ENCODE measurements at regions not wholly inside any gene's neighbourhood (a gene's known extent, or its start where the extent isn't known, plus 50 kb on each side); places are given as distances from the start of the nearest gene placed in this dataset.
A peak's percentile ranks its signal among the peaks of the same experiment; 100 is the strongest.

- no peaks in the 10 kb centered on the region for H3K9me3 ChIP-seq (ENCODE audit: control insufficient read depth in 3 of 3, low read length in 3 of 3)
- H3K4me3 ChIP-seq (ENCODE audit: low read length in 3 of 3): no peak overlapping the region
- peaks cover 0 to 5% (median 0%) of the 10 kb centered on the region in 3 donors for H3K4me1 ChIP-seq (ENCODE audit: control insufficient read depth in 3 of 3, insufficient read depth in 3 of 3, low read length in 3 of 3)
- no peaks in the 10 kb centered on the region for H3K27me3 ChIP-seq (ENCODE audit: control insufficient read depth in 3 of 3, insufficient read depth in 3 of 3, low read length in 3 of 3)
- H3K9ac ChIP-seq (ENCODE audit: low read depth in 1 of 3, low read length in 3 of 3): no peak overlapping the region
- no peak overlapping the region for H3K27ac ChIP-seq (ENCODE audit: low read depth, low read length)
- no peaks in the 10 kb centered on the region for H3K36me3 ChIP-seq (ENCODE audit: control insufficient read depth in 3 of 3, insufficient read depth in 3 of 3, low read length in 3 of 3)
Measured at GRCh38 chr4:127210893-127211649, 421.7 kb upstream of the INTU start.

GRCh38 chr4:127211650-127212560 lies 420.9 kb upstream of the INTU start:
- Histone ChIP-seq H3K27ac (ENCODE audit: low read depth, low read length) (peak overlapping the region; percentile 51), H3K9me3 (ENCODE audit: control insufficient read depth in 3 of 3, low read length in 3 of 3) (no peaks in the 10 kb centered on the region), H3K4me1 (ENCODE audit: control insufficient read depth in 3 of 3, insufficient read depth in 3 of 3, low read length in 3 of 3) (peaks cover 0 to 5% (median 0%) of the 10 kb centered on the region in 3 donors), H3K36me3 (ENCODE audit: control insufficient read depth in 3 of 3, insufficient read depth in 3 of 3, low read length in 3 of 3) (no peaks in the 10 kb centered on the region), H3K4me3 (ENCODE audit: low read length in 3 of 3) (no peak overlapping the region), H3K27me3 (ENCODE audit: control insufficient read depth in 3 of 3, insufficient read depth in 3 of 3, low read length in 3 of 3) (no peaks in the 10 kb centered on the region), H3K9ac (ENCODE audit: low read depth in 1 of 3, low read length in 3 of 3) (no peak overlapping the region)

DNA sequence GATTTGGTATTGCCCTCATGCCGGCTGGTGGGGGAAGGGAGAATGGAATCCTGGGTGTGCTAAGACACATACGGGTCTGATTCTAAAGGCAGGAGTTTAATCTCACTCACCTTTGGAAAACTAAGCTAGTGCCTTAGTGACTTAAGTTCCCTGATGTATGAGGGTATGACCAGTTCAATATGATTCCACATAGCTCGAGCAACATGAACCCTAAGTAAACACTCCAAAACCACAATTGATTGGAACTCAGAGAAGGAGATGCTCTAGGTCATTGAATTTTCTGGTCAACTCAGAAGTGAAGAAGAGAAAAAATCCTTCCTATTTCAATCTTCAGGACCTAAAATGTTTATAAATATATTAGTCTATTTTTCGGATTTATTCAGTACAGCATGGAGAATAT lies 420.1 kb upstream of the INTU start:
- peaks cover 0 to 5% (median 0%) of the 10 kb centered on the region in 3 donors for H3K4me1 ChIP-seq (ENCODE audit: control insufficient read depth in 3 of 3, insufficient read depth in 3 of 3, low read length in 3 of 3)
- peak overlapping the region; percentile 51 for H3K27ac ChIP-seq (ENCODE audit: low read depth, low read length)
- no peak overlapping the region for H3K9ac ChIP-seq (ENCODE audit: low read depth in 1 of 3, low read length in 3 of 3)
- H3K36me3 ChIP-seq (ENCODE audit: control insufficient read depth in 3 of 3, insufficient read depth in 3 of 3, low read length in 3 of 3): no peaks in the 10 kb centered on the region
- no peaks in the 10 kb centered on the region for H3K9me3 ChIP-seq (ENCODE audit: control insufficient read depth in 3 of 3, low read length in 3 of 3)
- no peak overlapping the region for H3K4me3 ChIP-seq (ENCODE audit: low read length in 3 of 3)
- H3K27me3 ChIP-seq (ENCODE audit: control insufficient read depth in 3 of 3, insufficient read depth in 3 of 3, low read length in 3 of 3): no peaks in the 10 kb centered on the region

- Histone ChIP-seq H3K4me1 (ENCODE audit: control insufficient read depth in 3 of 3, insufficient read depth in 3 of 3, low read length in 3 of 3) (peaks cover 0 to 5% (median 0%) of the 10 kb centered on the region in 3 donors), H3K27me3 (ENCODE audit: control insufficient read depth in 3 of 3, insufficient read depth in 3 of 3, low read length in 3 of 3) (no peaks in the 10 kb centered on the region), H3K27ac (ENCODE audit: low read depth, low read length) (no peak overlapping the region), H3K9me3 (ENCODE audit: control insufficient read depth in 3 of 3, low read length in 3 of 3) (no peaks in the 10 kb centered on the region), H3K36me3 (ENCODE audit: control insufficient read depth in 3 of 3, insufficient read depth in 3 of 3, low read length in 3 of 3) (no peaks in the 10 kb centered on the region), H3K9ac (ENCODE audit: low read depth in 1 of 3, low read length in 3 of 3) (no peak overlapping the region), H3K4me3 (ENCODE audit: low read length in 3 of 3) (no peak overlapping the region)
Measured at GRCh38 chr4:127214016-127214415, 418.7 kb upstream of the INTU start.

DNA sequence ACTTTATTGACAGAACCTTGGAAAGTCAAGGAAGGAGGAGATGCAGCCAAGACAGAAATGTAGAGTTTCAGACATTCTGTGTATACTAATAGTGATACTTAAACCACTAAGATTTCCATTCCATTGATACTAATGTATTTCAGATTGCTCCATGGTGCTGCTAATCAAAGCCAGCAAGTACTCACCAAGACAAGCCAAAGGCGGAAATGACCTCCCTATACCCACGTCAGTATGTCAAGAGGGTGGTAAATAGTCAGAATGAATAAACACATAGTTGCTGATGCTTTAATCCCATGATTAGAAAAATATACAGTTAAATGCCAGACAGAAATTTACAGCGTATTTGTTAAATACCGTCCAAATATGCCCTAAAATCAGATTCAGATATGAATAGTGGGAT lies 417.8 kb upstream of the INTU start:
- no peak overlapping the region for H3K9ac ChIP-seq (ENCODE audit: low read depth in 1 of 3, low read length in 3 of 3)
- no peaks in the 10 kb centered on the region for H3K27me3 ChIP-seq (ENCODE audit: control insufficient read depth in 3 of 3, insufficient read depth in 3 of 3, low read length in 3 of 3)
- no peaks in the 10 kb centered on the region for H3K36me3 ChIP-seq (ENCODE audit: control insufficient read depth in 3 of 3, insufficient read depth in 3 of 3, low read length in 3 of 3)
- H3K4me1 ChIP-seq (ENCODE audit: control insufficient read depth in 3 of 3, insufficient read depth in 3 of 3, low read length in 3 of 3): peaks cover 0 to 5% (median 0%) of the 10 kb centered on the region in 3 donors
- H3K27ac ChIP-seq (ENCODE audit: low read depth, low read length): no peak overlapping the region
- H3K4me3 ChIP-seq (ENCODE audit: low read length in 3 of 3): no peak overlapping the region
- H3K9me3 ChIP-seq (ENCODE audit: control insufficient read depth in 3 of 3, low read length in 3 of 3): no peaks in the 10 kb centered on the region

DNA sequence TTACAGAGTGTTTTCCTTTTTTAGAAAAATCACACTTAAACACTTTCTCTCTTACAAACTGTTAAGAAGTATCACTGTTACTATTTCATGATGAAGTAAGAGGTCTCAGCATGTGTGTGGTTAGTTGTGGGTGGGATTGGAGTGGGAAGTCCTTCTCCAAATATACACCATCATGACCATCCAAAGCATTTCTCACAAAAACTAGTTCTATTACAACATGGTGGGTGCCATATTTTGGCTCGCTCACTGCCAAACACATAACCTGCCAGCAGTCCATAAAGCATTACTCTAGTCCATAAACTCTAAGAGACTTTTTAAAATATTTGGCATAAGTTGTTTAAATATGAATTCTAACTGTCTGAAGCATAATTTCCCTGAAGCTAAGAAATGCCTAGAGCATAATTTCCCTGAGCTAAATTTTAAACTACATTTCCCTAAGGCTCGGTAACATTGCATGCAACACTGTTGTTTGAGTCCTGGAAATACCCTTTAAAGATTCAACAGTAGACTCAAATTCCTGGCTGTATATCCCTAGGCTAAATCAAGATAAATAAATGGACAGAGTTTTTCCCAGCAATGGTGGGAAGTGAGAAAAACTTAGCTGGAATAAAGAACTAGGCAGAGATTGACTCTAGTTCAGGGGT lies 415.0 kb upstream of the INTU start:
- Histone ChIP-seq H3K9ac (ENCODE audit: low read depth in 1 of 3, low read length in 3 of 3) (no peak overlapping the region), H3K27ac (ENCODE audit: low read depth, low read length) (peak overlapping the region; percentile 5), H3K4me1 (ENCODE audit: control insufficient read depth in 3 of 3, insufficient read depth in 3 of 3, low read length in 3 of 3) (no peaks in the 10 kb centered on the region), H3K36me3 (ENCODE audit: control insufficient read depth in 3 of 3, insufficient read depth in 3 of 3, low read length in 3 of 3) (no peaks in the 10 kb centered on the region), H3K9me3 (ENCODE audit: control insufficient read depth in 3 of 3, low read length in 3 of 3) (no peaks in the 10 kb centered on the region), H3K27me3 (ENCODE audit: control insufficient read depth in 3 of 3, insufficient read depth in 3 of 3, low read length in 3 of 3) (no peaks in the 10 kb centered on the region), H3K4me3 (ENCODE audit: low read length in 3 of 3) (no peak overlapping the region)

GRCh38 chr4:127219232-127219631 lies 413.5 kb upstream of the INTU start:
- H3K4me3 ChIP-seq (ENCODE audit: low read length in 3 of 3): no peak overlapping the region
- no peak overlapping the region for H3K27ac ChIP-seq (ENCODE audit: low read depth, low read length)
- no peak overlapping the region for H3K9ac ChIP-seq (ENCODE audit: low read depth in 1 of 3, low read length in 3 of 3)
- H3K36me3 ChIP-seq (ENCODE audit: control insufficient read depth in 3 of 3, insufficient read depth in 3 of 3, low read length in 3 of 3): no peaks in the 10 kb centered on the region
- H3K27me3 ChIP-seq (ENCODE audit: control insufficient read depth in 3 of 3, insufficient read depth in 3 of 3, low read length in 3 of 3): no peaks in the 10 kb centered on the region
- no peaks in the 10 kb centered on the region for H3K4me1 ChIP-seq (ENCODE audit: control insufficient read depth in 3 of 3, insufficient read depth in 3 of 3, low read length in 3 of 3)
- no peaks in the 10 kb centered on the region for H3K9me3 ChIP-seq (ENCODE audit: control insufficient read depth in 3 of 3, low read length in 3 of 3)

- Histone ChIP-seq H3K4me3 (ENCODE audit: low read length in 3 of 3) (no peak overlapping the region), H3K9ac (ENCODE audit: low read depth in 1 of 3, low read length in 3 of 3) (no peak overlapping the region), H3K27me3 (ENCODE audit: control insufficient read depth in 3 of 3, insufficient read depth in 3 of 3, low read length in 3 of 3) (no peaks in the 10 kb centered on the region), H3K27ac (ENCODE audit: low read depth, low read length) (no peak overlapping the region), H3K4me1 (ENCODE audit: control insufficient read depth in 3 of 3, insufficient read depth in 3 of 3, low read length in 3 of 3) (no peaks in the 10 kb centered on the region), H3K36me3 (ENCODE audit: control insufficient read depth in 3 of 3, insufficient read depth in 3 of 3, low read length in 3 of 3) (no peaks in the 10 kb centered on the region), H3K9me3 (ENCODE audit: control insufficient read depth in 3 of 3, low read length in 3 of 3) (no peaks in the 10 kb centered on the region)
Measured at GRCh38 chr4:127224556-127224955, 408.2 kb upstream of the INTU start.

DNA sequence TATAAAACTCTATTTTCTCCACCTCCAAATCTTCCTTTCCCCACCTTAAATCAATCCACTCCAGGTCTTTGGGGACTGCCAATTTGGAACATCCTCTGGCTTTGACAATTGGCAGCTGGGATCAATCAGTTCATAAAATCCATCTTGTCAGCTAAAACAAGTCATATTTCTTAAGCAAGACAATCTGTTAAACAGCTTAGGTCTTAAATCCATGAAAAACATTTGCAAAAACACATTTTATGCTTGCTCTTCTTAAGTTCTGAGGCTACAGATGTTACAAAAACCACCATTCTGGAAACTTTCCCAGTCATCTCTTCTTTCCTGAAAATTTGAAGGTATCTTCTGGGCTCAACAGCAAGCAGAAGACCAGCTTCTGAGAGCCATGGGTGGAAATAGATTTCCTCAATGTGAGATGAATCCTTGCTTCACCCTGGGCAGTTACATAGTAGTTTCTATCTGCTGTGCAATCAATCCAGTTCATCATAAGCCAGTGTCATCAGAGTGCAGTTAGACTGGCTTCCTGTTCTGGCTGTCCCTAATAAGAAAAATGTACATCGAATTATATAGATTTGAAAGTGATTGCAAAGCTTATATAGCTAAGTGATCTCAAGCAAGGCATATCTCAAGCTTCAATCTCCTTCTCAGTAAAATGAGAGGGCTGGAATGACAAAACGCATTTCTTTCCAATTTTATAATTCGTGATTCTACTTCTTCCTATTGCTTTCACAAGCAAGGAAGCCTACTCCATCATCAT lies 402.7 kb upstream of the INTU start:
- no peak overlapping the region for H3K27ac ChIP-seq (ENCODE audit: low read depth, low read length)
- no peak overlapping the region for H3K4me3 ChIP-seq (ENCODE audit: low read length in 3 of 3)
- no peaks in the 10 kb centered on the region for H3K27me3 ChIP-seq (ENCODE audit: control insufficient read depth in 3 of 3, insufficient read depth in 3 of 3, low read length in 3 of 3)
- H3K4me1 ChIP-seq (ENCODE audit: control insufficient read depth in 3 of 3, insufficient read depth in 3 of 3, low read length in 3 of 3): no peaks in the 10 kb centered on the region
- no peak overlapping the region for H3K9ac ChIP-seq (ENCODE audit: low read depth in 1 of 3, low read length in 3 of 3)
- no peaks in the 10 kb centered on the region for H3K9me3 ChIP-seq (ENCODE audit: control insufficient read depth in 3 of 3, low read length in 3 of 3)
- H3K36me3 ChIP-seq (ENCODE audit: control insufficient read depth in 3 of 3, insufficient read depth in 3 of 3, low read length in 3 of 3): no peaks in the 10 kb centered on the region
